Transverse colon (tissue), 4 donors: ENCODE measurements at regions not wholly inside any gene's neighbourhood (a gene's known extent, or its start where the extent isn't known, plus 50 kb on each side); places are given as distances from the start of the nearest gene placed in this dataset.

Source experiments
- DNase-seq: peaks from one replicate; pipeline ENCODE4 v3.0.0-alpha.2; 2019
- H3K27ac ChIP-seq, 4 donors: fragments of 200-600 bp; sonication (generic); 2 replicates each; pipeline ENCODE4 v1.5.1; 2016 to 2018; ENCODE audit warnings: inconsistent platforms in 4 of 4
- H3K27me3 ChIP-seq: fragments of 200-600 bp; sonication (generic); 2 replicates; pipeline ENCODE4 v1.5.1; 2017; ENCODE audit warnings: inconsistent platforms
- H3K36me3 ChIP-seq, 4 donors: fragments of 200-600 bp; sonication (generic); 2 replicates each; pipeline ENCODE4 v1.5.1; 2017 to 2019; ENCODE audit warnings: inconsistent platforms in 4 of 4
- H3K4me1 ChIP-seq, 4 donors: fragments of 200-600 bp; sonication (generic); 2 replicates each; pipeline ENCODE4 v1.5.1; 2017 to 2020; ENCODE audit warnings: inconsistent platforms in 4 of 4
- H3K4me3 ChIP-seq, 4 donors: fragments of 200-600 bp; sonication (generic); 1 replicate in 1 of 4; 2 replicates in 3 of 4; pipeline versions ENCODE4 v1.5.1 to v1.6.1; 2017 to 2019; ENCODE audit warnings: inconsistent platforms in 4 of 4
- H3K9me3 ChIP-seq, 2 donors: fragments of 200-600 bp; sonication (generic); 2 replicates each; pipeline ENCODE4 v1.5.1; 2017 to 2019; ENCODE audit warnings: inconsistent platforms in 2 of 2
- CTCF ChIP-seq, 5 experiments: fragments of 200-600 bp in 3 of 5; fragments of 450-650 bp in 2 of 5; sonication (generic) in 3 of 5; IDR thresholded peaks; 1 replicate in 2 of 5; 2 replicates in 3 of 5; pipeline ENCODE4 v1.5.1; 2016 to 2017; ENCODE audit warnings: antibody characterized with exemption in 5 of 5, inconsistent platforms in 3 of 5, mild to moderate bottlenecking in 2 of 5, moderate library complexity in 1 of 5
- EP300 ChIP-seq: sonication (generic); formaldehyde crosslinking; IDR thresholded peaks from one replicate; pipeline ENCODE4 v1.6.1; 2017; ENCODE audit warnings: antibody characterized with exemption, low read depth
- POLR2A ChIP-seq: fragments of 450-650 bp; IDR thresholded peaks from one replicate; pipeline ENCODE4 v1.6.1; 2016; ENCODE audit warnings: antibody characterized with exemption, mild to moderate bottlenecking, moderate library complexity
- POLR2AphosphoS5 ChIP-seq, 3 donors: sonication (generic); formaldehyde crosslinking; IDR thresholded peaks; one replicate each; pipeline ENCODE4 v1.6.1; 2016; ENCODE audit warnings: antibody characterized with exemption in 3 of 3
- WGBS, 2 donors: methylation state at CpG; one replicate each; pipeline ENCODE4 v1.1.5; 2018; ENCODE audit warnings: low coverage in 1 of 2; 5-methylcytosine and 5-hydroxymethylcytosine counted together
- in situ Hi-C, 4 donors: fragments of 200-750 bp; cut with MboI; loops; one replicate each; pipeline versions ENCODE4 v1.15.0 to v1.15.1; 2017; ENCODE audit warnings: low sequenced_read_pairs in 3 of 4, low pct_ligation_motif_present in 1 of 4, low pct_unique_long_range_greater_than_20kb in 1 of 4
- intact Hi-C: fragments of 100-400 bp; cut with DNase I; formaldehyde crosslinking; loops from one replicate; pipeline ENCODE4 v1.15.1; 2023; ENCODE audit warnings: low total_unique reads

GRCh38 chr2:195563857-195564512 is 93.0 kb upstream of the SLC39A10 start:
- Histone ChIP-seq H3K4me1 (peaks cover 0 to 32% (median 6%) of the 10 kb centered on the region in 4 donors), H3K4me3 (no peak overlapping the region), H3K27me3 (no peaks in the 10 kb centered on the region), H3K36me3 (no peaks in the 10 kb centered on the region), H3K9me3 (no peaks in the 10 kb centered on the region), H3K27ac (no peak overlapping the region)
- intact Hi-C loops (no loop called here), in situ Hi-C loops (no loop called here)
- DNase-seq = no peak
- WGBS, 2 donors = 63 to 80% methylated on average over 3 to 12 of the region's 12 CpGs
- TF ChIP-seq CTCF (IDR thresholded peaks at IDR 0.05) (no peak), POLR2AphosphoS5 (IDR thresholded peaks at IDR 0.05) (no peak), POLR2A (no peak), EP300 (no peak)

- no peak for DNase-seq
- TF ChIP-seq EP300 (no peak), POLR2A (no peak), POLR2AphosphoS5 (IDR thresholded peaks at IDR 0.05) (no peak), CTCF (IDR thresholded peaks at IDR 0.05) (no peak)
- Histone ChIP-seq H3K4me1 (peaks cover 0 to 32% (median 6%) of the 10 kb centered on the region in 4 donors), H3K27me3 (no peaks in the 10 kb centered on the region), H3K36me3 (no peaks in the 10 kb centered on the region), H3K27ac (peak overlapping the region; percentile 40 to 63 (median 49)), H3K9me3 (no peaks in the 10 kb centered on the region), H3K4me3 (no peak overlapping the region)
- intact Hi-C loops = no loop called here
- 67 to 85% methylated on average over 6 to 21 of the region's 28 CpGs for WGBS, 2 donors
- in situ Hi-C loops = no loop called here
Observed at GRCh38 chr2:195562570-195563566, 94.2 kb upstream of the SLC39A10 start.

- H3K36me3 ChIP-seq = no peaks in the 10 kb centered on the region
- peaks cover 0 to 29% (median 5%) of the 10 kb centered on the region in 4 donors for H3K4me1 ChIP-seq
- peak overlapping the region; percentile 40 to 63 (median 48) for H3K27ac ChIP-seq
- in situ Hi-C loops = no loop called here
- H3K27me3 ChIP-seq = no peaks in the 10 kb centered on the region
- intact Hi-C loops = no loop called here
- TF ChIP-seq POLR2A (no peak), EP300 (no peak), CTCF (IDR thresholded peaks at IDR 0.05) (no peak), POLR2AphosphoS5 (IDR thresholded peaks at IDR 0.05) (no peak)
- WGBS, 2 donors = 77 to 85% methylated on average over 5 to 6 of the region's 6 CpGs
- H3K9me3 ChIP-seq = no peaks in the 10 kb centered on the region
- H3K4me3 ChIP-seq = no peak overlapping the region
- no peak for DNase-seq
Observed at GRCh38 chr2:195561116-195561921, 95.7 kb upstream of the SLC39A10 start.
